RPMI7951 (cell line): ENCODE measurements at regions not wholly inside any gene's neighbourhood (a gene's known extent, or its start where the extent isn't known, plus 50 kb on each side); places are given as distances from the start of the nearest gene placed in this dataset.
"Not testable (repeated sequence)": the region's sequence is repeated elsewhere in the genome, so short reads cannot be mapped to it uniquely, and the experiment has no call there.

Experiments
- DNase-seq: peaks from one replicate; pipeline ENCODE4 v3.0.0-alpha.2; 2012; ENCODE audit warnings: low read depth

DNA sequence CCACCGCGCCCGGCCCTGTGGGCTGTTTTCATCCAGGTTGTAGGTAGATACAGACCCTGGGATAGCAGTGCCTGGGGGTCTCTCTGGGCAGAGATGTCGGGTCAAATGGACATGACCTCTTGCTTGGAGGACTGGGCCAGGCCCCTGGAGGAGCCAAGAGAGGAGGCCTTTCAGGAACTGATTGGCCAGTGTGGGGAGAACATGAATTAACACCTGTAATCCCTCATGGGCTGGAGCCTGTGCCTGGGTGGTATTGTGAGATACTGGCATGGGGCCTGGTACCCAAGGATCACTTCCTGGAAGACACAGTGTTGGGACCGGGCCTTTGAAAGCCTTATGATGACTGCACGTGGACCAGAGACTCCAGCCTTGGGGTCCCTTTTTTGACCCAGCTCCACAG is 158.7 kb upstream of the SKOR2 start:
- no peak for DNase-seq

DNA sequence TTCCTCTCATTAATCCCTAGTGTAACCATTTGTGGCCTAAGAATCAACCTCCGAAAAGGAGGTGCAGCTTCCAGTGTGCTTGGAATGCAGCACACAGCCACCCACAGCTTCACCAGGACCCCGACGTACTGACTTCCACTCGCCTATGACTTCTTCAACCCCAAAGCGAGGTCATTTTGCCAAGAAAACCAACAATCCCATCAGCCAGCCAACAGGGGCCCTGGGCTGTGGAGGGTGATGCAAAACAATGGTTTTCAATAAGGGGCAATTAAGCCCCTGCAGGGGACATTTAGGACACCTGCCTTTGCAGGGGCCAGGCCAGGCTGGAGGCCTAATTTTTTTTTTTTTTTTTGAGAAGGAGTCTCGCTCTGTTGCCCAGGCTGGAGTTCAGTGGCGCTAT is 158.1 kb upstream of the SKOR2 start:
- DNase-seq, result no peak

DNA sequence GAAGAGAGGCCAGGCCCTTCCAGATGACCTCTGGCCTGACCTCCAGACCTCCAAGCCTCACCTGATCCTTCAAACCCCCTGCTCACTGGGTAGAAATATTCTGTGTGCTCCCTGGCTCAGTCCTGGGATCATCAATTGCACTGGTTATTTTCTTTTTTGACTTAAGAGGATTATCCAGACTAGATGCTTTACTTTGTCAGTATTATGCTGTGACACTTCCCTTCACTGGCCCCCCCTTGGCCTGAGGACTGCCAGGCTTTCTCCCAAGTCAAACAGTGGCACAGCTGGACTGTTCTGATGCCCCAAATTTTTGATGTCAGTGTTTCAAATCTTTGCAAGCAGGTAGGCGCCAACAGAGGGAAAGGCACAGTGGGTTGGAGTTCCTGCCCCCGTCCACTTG is 156.3 kb upstream of the SKOR2 start:
- no peak for DNase-seq

DNA sequence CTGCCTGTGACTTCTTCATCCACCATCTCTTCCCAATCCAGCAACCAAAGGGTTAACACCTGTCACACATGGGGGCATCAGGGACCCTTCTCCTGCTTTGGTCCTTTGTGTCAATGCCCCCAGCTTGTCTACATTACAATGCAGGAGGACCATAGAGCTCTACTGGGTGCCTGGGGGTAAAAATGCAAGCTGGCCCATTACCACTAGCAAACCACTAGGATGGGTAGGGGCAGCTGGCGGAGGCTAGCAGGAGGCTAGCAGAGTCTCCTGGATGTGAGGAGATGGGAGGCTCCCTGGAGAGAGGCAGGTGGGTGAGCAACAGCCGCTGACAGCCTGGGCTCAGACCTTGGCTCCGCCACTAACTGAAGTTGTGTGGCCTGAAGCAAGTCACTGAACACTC is 153.4 kb upstream of the SKOR2 start:
- no peak for DNase-seq

DNA sequence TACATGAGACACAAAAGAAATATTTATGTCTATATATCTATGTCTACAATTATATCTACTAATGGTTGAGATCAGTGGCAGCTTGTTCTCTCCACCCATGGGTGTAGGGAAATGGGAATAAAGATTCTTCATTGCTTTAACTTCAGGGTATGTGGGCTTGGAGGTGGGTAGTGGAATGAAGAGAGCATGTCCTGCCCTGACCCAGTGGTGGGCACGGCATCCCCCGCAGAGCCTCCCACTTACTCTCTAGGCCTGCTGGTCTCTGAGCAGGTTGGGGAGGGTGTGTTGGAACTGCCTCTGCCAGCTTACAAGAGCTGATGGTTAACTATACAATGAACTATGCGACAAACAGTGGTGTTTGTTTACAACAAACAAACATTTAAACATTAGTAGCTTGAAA is 152.5 kb upstream of the SKOR2 start:
- DNase-seq, result no peak

DNA sequence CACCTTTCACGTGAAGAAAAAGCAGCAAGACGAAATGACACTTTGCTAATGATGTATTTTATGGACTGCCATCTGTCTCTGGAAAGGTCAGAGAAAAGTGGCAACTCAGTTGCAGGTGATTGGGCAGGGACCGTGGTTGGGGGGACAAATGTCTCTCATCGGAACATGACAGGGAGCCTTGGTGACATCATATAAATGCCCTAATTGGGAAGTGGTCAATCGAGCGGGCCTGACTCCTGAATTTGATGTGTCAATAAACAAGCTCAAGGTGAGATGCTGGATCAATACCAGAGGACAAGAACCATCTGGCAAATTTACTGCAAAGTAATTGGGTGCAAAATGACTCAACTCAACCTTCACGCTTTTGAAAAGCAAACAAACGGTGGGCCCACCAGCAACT is 151.9 kb upstream of the SKOR2 start:
- DNase-seq, result no peak

DNA sequence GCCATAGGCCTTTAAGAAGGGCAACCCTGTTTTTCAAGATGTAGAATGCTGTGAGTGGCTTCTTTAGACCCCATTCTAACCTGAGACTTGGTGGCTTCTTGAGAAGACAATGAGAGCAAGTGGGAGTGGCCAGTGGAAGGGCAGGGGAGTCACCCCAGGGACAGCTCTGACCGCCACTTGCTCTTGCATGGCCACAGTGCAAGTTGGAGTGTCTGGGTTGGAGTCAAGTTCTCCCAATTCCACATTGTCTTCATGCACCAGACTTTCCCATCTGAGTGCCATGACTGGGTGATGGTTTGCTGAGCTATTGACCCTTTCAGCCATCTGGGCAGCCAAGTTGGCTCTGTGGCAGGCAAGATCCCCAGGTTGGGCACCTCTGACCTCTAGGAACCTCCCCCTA is 148.0 kb upstream of the SKOR2 start:
- no peak for DNase-seq

DNA sequence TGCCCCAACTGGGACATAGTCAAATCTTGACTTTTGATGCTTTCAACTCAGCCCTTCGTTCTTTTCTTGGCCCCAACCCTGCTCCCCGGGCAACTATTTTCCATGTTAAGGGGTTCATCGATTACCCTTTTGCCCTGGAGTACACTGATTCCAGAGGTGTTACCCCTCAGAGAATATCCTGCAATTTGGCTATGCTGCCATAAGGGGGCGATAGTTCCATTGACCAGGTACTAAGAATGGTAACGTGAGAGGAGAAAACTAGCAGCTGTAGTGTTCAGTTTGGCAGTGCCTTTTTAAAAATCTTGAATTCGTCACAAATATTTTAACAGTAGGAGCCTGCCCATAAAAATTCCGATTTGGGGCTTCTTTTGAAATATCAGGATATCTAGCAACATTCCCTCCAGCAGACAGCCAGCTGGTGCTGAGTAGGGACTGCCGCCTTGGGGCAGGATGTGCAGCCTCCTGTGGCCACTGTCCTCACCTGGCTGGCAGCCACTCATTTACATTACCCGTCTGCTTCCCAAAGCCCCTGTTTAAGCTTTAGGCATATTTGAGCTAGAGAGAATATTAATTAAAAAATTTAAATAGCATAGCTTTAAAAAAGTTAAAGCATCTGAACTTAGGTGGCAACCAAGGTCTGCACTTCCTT is 146.3 kb upstream of the SKOR2 start:
- peak; percentile 10 for DNase-seq

DNA sequence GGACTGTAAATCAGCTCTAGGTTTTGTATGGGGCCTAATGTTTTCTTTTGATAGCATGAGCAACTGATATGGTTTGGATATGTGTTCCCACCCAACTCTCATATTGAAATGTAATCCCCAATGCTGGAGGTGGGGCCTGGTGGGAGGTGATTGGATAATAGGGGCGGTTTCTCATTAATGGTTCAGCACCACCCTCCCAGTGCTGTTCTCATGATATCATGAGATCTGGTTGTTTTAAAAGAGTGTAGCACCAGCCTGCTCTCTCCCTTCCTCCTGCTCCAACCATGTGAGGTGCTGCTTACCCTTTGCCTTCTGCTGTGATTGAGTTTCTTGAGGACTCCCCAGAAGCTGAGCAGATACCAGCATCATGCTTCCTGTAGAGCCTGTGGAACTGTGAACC is 140.2 kb upstream of the SKOR2 start:
- no peak for DNase-seq

DNA sequence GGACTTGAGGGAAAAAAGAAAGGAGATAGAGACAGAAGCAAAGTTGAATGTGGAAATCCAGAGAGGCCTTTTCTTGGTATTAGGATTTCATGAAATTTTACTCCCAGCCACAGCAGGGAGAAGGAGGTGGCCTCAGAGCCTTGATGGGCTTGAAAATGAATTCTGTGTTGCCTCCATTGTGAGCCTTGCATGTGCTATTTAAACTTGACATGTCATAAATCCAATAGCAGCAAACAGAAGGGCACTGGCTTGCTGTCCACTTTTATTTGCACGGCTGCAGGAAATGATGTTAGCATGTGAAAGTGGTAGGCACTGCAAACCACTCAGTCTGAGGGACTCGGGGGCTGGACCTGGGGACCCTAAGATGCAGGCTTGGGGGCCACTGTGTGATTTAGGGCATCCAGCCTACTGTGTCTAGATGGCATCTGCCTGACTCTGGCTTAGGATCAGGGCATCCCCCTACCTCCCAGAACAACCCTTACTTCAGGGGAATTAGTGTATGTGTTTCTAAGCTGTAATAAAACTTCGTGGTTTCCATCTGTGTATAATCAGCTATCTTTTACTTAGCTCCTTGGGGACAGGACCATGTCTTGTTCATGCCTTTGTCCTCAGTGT is 139.1 kb upstream of the SKOR2 start:
- no peak for DNase-seq

DNA sequence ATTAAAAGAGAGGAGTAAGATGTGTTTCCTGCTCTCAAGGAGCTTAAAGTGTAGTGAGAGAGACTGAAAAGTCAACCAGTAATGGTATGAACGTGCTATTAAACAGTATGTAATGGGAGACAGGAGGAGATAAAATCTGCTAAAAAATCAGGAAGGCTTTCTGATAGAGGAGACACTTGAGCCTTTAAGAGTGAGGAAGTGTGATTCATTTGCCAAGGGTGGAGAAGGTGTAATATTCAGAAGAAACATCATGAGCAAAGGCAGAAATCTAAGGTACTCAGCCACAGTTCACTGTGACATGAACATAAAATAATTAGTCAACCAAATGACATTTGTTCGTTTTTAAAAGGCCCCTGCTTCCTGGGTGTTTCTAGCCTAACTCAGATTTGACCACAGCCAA is 137.8 kb upstream of the SKOR2 start:
- no peak for DNase-seq

DNA sequence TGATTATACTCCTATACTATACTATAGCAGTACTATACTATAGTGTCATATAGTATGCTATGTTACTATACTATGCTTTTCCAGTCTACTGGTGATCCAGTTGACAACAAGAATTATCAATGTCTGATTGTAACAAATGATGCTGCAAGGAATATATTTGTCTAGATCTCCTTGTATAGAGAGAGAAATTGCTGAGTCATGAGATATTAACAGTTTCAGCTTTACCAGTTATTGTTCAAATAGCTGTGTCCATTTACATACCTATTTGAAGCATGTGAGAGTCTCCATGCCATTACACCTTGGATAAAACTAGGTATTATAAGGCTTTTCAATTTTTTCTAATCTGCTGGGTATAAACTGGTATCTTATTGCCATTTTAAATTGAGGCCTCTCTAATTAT is 136.4 kb upstream of the SKOR2 start:
- no peak for DNase-seq

DNA sequence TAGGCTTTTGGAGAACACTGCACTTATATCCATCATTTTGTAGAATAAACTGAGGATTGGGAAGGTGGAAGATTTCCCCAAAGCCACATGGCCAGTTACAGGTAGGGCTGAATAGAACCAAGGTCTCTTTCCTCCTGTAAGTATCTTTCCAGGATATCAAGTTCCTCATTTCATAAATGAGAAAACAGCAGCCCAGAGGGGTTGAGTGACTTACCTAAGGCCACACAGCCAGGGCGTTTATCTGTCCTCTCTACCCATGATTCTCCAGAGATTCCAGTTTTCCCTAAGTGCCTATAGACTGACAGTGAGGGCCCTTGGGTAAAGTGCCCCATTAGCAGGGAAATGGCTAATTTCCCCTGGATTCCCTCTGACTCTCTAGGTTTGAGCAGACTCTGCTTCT is 132.3 kb upstream of the SKOR2 start:
- DNase-seq, result no peak

DNA sequence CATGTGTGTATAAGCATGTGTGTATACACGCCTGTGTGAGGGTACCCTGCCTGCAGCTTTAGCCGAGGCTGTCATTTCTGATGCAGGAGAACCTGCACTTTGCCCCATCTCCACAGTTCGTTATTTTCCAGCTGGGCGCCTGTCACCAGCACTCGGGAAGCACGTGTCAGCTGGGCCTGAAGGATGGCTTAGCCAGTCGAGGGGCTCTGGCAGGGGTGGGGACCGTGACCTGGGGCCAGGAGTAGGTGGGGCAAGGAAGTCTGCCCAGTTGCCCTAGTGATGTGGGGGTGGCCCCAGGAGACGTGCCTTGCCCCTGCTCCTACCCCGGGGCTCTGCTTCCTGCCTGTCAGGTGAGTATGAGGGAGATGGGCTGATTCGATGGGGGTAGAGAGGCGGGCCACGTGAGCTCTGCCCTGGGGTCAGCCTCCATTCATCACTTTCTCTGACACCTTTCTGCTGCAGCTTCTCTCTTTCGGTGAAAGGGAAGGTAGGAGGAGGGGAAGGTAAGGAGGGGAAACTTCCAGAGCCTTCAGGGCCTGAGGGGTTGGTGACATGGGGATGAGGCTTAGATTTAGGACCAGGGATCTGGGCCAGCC is 130.6 kb upstream of the SKOR2 start:
- no peak for DNase-seq

DNA sequence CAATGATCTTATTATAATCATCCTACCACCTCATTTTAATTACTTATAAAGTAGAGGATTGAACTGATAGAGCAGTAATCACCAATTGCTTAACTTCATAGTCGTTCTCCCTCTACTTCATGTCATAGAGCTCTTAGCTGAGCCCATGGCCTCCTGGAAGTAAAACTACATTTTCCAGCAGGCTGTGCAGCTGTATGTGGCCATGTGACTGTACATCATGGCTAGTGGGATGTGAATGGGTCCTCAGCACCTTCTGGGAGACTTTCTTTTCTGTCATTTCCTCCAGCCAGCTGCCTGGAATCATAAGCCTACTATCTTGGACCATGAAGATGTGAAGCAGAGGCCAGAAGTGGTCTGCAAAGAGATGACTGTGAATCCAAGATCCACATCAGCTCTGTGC is 128.7 kb upstream of the SKOR2 start:
- no peak for DNase-seq

DNA sequence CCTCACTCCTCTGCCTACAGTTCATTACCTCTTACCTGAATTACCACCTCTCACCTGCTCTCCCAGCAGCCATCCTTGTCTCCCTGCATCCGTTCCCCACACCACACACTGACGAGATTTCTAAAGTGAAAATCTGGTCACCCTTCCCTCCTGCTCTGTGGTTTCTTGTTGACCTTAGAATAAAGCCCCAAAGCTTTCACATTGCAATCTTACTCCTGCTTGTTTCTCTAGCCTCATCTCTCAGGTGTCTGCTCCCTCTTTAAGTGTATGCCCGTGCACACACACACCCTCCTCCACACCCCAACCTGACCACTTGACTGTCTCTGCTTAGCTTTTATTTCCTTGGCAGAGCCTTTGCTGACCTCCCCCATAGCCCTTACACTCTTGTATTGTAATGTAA is 122.0 kb upstream of the SKOR2 start:
- DNase-seq, result no peak

DNA sequence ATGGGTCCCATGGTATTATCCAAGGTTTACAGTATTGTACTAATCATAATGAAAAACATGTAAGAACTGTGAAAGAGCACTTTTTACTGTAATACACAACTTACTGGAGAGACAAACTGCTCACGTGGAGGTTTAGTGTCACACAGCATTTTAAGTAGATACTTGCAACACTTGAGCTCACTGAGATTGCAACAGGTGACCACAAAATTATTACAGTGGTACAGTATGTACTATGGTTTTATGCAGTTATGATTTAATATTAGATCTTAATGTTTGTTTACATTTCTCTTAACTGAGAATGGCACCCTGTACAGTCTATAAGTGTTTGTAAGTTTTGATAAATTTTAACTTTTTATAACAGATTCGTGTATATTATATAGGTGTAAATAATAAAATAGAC is 118.6 kb upstream of the SKOR2 start:
- no peak for DNase-seq

DNA sequence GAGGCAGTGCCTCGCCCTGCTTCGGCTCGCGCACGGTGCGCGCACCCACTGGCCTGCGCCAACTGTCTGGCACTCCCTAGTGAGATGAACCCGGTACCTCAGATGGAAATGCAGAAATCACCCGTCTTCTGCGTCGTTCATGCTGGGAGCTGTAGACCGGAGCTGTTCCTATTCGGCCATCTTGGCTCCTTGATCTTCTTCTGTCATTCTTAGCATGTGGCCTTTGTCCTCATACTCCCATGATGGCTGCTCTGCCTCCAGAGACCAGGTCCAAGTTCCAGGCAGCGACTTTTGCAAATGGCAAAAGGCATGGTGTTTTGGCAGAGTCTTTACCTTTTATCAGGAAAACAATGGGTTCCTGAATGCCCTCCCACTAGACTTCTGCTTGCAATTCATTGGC is 102.6 kb upstream of the SKOR2 start:
- DNase-seq, result not testable (repeated sequence)

DNA sequence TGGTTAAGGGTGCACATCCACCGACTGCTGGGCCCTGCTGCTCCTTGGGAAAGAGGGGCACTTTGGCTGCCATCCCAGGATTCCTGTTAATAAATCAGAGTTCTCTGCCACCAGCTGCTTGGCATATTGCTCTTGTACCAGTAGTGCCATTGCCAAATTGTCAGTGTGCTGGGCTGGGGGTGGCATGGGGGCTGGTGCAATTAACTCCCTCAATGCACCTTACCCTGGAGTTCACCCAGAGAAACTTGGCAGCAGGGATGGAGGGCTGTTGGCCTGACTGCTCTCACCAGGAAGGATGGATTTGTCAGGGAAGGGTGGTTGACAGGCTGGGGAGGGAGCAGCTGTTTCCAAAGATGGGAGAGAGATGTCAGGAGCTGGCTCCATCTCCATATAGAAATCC is 94.6 kb upstream of the SKOR2 start:
- DNase-seq, result no peak

DNA sequence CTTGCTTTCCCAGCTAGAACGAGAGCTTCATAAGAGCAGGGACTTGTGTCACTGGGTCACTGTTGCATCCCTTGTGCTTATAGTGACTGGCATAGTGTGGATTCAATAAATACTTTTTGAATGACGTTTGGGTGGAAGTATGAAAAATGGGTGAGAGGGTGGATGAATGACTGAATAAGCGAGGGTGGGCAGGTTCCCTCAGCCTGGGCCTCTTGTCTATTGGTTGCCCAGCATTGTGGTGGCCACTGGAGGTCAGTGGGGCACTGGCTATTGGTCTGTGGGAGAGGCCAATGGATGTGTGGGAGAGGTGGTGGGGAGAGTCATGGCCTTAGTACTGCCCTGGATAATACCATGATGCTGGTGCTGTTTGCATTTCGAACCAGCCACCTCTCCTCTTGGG is 93.8 kb upstream of the SKOR2 start:
- no peak for DNase-seq

DNA sequence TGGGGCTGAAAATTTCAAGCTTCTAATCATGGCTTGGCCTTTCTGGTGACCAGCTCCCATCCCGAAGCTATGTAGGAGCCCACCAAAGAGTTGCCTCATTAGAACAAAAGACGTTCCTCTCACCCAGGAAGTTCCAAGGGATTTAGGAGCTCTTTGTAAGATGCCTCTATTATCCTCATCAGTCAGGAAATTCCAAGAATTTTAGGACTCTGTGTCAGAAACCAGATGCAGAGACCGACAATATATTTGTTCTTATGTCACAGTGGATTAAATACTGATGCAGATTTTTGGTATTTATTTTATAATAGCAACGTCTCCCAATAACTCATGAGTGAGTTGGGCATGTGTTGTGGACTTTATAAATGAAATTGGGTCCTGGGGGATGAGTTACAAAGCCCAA is 91.8 kb upstream of the SKOR2 start:
- DNase-seq, result no peak

DNA sequence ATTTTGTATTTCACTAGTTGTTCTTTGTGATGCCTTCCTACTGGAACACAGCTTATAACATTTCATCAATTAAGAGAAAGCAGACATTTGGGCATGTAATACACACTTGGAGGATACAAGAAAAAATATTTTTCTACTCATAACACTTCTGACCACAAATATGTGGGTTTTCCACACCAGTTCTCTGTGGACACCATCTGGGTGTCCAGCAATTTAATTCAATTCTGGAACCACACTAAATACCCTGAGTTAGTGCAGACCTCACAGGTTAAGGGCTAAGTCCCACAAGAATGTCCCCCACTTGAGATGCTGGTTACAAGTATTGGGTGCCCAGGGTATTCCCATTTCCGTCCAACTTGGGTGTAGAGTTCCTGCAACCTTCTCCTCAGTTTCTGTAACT is 91.1 kb upstream of the SKOR2 start:
- DNase-seq, result no peak

DNA sequence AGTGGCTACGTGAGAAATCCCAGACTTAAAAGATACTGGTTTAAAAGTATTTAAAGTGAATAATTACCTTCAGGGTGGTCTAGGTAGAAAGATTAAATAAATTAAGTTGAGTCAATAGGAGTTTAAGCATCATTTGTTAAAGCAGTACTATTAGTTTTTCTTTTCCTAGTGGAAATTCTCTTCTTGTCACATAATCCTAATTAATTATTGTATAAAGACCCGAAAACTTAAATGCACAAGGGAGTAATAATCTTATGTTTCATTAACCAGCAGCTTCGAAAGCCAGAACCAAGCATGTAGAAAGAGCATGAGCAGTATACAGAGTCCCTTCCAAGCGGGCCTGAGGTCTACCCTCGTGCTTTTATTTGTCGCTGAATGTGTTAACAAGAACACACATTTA is 90.2 kb upstream of the SKOR2 start:
- no peak for DNase-seq

DNA sequence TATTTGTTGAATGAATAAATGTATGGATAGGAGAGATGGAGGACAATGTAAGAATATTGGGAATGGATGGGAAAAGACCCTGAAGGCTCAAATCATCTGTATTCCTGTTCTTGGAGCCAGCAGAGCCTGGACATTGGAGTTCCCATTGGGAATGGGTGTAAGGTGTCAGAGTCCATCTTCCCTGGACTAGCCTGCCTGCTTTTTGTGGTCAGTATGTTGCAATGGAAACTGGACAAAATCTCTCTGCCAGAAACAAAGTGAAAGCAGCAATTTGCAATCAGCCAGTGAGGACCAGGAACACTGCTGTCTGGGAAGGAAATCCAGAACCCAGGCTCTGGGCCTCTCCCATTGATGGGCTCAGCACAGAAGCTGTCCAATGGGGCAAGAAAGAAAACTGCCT is 83.5 kb upstream of the SKOR2 start:
- DNase-seq, result no peak
